ENCODE measurements at regions not wholly inside any gene's neighbourhood (a gene's known extent, or its start where the extent isn't known, plus 50 kb on each side); places are given as distances from the start of the nearest gene placed in this dataset.

DNA sequence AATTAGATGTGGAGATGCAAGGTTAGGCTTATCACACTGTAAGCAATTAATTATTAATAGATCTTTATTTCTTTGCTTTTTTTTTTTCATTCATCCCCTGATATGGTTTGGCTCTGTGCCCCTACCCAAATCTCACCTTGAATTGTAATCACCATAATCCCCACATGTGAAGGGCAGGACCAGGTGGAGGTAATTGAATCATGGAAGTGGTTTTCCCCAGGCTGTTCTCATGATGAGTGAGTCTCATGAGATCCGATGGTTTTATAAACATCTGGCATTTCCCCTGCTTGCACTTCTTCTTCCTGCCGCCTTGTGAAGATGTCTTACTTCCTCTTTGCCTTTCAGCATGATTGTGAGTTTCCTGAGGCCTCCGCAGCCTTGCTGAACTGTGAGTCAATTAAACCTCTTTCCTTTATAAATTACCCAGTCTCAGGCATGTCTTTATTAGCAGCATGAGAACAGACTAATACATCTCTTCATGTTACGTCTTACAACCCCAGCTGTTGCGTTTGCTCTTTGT, 333.8 kb downstream of the CDH26 start:
- DNase-seq: no peak

DNA sequence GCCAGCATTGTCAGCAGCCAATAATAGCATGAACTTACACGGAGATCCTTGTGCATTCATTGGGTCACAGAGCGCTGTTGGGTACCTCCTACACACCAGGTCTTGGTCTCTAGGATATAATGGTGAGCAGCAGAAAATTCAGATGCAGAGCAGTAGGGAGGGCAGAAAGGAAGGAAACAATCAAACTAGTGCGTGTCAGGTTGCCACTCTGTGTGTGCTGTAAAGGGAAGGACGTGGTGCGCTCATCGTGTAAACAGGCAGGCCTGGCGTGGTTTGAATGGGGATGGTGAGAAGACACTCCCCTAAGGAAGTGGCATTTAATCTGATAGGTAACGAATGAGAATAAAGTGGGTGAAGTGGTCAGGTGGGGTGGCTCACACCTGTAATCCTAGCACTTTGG, 336.4 kb downstream of the CDH26 start:
- no peak for DNase-seq

DNA sequence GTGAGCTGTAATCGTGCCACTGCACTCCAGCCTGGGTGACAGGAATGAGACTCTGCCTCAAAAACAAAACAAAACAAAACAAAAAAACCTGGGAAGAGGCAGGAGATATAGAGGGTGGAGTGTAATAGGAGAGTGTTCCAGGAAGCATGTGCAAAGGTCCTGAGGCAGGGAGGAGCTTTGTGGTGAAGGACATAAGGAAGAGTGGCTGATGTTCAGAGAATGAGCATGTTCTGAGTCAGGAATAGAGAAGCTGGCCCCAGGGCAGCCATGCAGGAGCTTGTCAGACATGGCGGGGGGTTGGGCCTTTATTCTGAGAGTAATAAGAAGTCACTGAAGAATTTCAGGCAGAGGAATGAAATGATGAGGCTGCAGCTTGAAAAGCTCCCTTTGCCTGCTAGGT, 337.0 kb downstream of the CDH26 start:
- DNase-seq: no peak

DNA sequence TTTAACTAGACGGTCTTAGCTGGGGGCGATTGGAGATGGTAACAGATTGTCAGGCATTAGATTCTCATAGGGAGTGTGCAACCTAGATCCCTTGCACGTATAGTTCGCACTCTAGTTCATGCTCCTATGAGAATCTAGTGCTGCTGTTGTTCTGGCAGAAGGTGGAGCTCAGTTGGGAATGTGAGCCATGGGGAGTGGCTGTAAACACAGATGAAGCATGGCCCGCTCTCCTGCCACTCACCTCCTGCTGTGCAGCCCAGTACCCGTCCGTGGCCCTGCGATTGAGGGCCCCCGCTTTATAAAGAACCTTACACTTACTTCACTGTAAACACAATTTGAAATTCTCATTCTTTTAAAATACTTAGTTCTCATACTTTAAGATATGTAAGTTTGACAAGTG, 339.4 kb downstream of the CDH26 start:
- DNase-seq: no peak

DNA sequence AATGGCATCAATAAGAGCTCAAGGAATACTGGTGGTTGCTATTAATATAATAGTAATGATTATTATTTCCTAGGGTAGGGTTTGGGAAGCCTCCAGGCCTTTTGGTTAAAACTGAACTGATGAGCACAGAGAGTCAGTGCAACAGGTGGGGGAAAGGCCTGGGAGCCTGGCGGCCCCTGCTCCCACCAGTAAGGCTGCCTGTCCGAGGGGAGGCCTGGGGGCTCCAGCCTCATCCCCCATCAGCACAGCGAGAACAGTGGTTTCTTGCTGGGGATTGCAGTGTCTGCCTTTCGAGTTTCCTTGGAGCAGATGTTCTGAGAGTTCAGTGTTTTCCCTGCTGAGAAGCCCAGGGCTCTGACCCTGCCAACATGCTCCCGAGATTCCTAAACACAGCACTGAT, 340.4 kb downstream of the CDH26 start:
- DNase-seq: no peak

DNA sequence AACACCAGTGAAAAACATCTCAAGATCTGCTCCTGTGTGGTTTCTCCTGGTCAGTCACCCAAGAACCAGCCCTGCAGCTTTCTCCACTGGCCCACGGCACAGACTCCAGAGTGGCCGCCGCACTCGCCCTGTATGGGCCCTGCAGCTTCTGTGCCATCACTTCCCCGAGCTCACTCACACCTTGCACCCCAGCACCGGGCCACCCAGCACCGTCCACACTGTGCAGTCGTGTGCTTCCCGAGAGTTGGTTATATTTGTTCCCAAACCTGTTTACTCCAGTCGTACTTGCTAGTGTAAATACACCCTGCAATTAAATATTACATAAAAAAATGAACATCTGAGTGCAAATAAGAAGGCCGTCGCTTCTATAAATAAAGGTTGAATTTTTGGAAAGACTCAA, 341.7 kb downstream of the CDH26 start:
- no peak for DNase-seq

DNA sequence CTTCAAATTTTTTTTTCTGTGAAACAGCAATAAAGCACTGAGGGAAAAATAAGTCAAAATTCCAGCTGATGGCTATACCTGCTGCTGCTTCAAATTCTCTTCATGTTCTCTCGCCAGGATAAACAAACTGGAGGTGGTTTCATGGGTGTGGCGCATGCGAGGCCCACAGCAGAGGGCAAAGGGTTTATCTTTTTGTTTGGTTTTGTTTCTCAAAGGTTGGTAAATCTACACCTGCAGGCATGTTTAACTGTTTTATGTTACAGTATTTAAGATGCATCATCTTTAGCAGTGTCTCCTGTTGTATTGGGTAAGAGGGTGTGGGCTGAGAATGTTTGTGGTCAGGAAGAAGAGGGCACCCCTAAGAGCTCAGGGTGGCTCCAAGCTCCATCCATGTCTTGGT, 342.2 kb downstream of the CDH26 start:
- no peak for DNase-seq

DNA sequence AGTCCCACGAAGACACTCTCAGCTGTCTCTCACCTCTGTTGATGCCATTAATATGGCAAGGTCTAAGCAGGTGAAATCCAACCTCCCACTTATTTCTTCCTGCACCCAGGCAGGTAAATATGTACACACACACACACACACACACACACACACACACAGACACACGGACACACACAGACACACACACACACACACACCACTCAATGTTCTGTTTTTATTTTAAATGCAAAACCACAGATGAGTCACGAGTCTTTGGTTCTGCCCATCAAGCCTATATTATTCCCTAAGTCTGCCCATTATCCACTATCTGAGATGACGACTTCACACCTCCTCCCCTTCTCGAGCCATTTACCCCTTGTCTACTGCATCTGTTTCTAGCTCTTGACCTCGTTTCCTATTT, 344.7 kb downstream of the CDH26 start:
- DNase-seq: no peak

DNA sequence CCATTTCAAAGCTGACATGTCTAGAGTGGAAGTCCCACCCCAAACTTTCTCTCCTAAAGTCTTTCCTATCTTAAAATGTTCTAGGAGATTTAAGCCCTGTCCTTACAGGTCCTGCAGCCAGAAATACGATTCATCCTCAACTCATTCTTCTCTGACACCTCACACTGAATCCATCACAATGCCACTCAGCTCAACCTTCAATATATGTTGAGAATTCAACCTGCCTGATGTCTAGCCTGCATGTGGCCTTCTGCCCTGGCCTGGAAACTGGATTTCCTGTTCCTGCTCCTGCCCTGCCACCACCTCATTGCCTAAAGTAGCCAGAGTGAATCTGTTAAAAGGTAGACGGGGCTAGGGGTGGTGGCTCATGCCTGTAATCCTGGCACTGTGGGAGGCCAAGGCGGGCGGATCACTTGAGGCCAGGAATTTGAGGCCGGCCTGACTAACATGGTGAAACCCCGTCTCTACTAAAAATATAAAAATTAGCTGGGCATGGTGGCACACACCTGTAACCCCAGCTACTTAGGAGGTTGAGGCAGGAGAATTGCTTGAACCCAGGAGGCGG, 345.9 kb downstream of the CDH26 start:
- no peak for DNase-seq

DNA sequence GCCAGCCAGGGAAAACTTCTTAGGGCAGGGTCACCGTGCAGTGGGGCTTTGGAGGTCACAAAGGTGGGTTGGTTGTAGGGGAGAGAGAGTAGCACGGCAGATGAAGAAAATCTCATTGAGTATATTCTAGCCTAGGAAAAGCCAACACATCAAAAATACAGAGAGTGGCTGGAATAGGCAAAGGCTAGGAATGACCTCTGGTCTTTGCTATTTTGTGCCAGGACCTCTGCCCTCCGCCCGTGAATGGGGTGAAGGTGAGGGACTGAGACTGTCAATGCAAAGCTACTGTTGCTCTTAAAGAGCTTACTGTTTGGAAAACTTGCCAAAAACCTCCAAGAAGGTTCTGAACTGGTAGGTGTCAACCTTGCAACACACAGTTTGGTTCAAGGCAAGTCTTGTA, 346.7 kb downstream of the CDH26 start:
- DNase-seq: no peak

DNA sequence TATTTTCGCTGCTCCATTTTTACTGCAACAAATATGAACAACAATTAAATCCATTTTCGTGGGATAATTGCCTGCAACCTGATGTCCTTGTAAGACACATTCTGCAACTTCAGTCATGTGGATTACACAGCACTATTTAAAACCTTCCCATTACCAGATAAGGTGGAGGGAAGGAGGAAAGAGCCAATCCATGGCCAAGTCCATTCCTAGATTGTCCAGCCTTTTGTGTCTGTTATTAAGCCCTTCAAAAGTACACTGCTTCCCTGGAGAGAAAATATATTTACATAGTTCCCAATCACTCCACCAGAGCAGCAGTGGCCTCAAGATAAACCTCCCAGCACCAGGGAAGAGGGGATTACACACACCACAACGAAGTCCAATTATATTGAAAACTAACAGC, 347.9 kb downstream of the CDH26 start:
- DNase-seq: no peak

DNA sequence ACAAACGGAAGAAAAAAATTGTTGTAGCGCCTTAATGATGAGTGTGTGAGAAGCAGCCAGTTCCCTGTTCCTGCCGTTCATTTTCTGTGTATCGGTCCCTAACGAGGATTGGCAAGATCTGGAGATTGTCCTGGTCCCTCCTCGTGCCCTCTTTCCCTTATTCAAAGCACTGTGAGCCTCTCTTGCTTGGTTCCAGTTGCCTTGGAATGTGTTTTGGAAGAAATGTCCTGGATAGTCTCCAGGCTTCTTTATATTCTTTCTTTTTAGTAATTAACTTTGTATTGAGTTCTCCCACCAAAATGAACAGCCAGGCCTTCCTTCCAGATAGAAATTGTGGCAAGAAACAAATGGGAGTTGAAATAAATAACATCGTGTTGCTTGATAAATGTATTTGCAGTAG, 348.3 kb downstream of the CDH26 start:
- no peak for DNase-seq

DNA sequence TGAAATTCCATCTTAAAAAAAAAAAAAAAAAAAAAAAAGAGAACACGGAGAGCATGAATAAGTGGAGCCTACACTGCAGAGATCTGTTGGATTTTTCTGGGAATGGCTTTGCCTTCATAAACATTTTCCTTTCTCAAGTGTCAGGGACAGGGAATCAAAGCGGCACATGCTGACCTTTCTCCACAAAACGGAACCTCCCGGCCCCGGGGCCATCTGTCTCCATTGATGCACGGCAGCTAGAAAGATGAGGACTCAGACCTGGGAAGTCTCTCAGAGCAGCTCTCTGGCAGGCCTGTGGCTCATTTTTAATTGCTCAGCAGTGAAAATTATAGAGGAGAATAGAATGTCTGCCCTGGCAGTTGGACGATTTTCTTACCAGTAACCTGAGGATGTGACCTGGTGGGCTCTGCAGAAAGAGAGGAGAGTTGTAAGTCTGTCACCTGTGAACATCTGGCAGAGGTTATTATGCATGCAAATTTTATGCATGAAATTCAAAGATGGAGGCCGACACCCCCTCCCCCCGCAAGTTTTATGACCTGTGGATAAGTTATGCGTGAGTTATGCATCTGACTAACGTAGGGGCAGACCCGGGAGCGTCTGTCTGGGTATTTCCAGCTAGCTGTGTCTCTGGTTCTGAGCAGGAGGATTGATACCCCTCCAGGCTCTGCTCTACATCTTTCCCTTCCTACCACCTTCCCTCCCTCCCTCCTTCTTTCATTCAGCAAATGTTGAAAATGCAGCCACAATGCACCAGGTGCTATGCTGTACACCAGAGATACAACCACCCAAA, 352.5 kb downstream of the CDH26 start:
- no peak for DNase-seq

DNA sequence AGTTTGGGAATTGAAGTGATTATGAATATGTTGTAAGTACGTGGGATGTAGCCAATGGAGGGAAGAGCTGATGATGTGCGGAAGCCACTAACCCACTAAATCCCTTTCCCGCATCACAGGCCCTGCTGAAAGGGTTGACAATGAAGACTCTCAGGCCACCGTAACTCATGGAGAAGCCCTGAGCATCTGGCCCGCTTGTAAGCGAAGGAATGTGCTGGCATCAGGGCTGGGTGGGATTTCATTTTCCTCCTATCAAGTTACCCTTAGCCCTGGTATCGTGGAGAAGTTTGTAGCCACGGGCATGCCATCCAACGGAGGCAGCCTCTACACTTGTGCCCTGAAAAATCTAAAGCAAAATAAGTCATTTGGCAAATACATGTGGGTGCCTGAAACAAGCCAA, 355.0 kb downstream of the CDH26 start:
- DNase-seq: no peak

DNA sequence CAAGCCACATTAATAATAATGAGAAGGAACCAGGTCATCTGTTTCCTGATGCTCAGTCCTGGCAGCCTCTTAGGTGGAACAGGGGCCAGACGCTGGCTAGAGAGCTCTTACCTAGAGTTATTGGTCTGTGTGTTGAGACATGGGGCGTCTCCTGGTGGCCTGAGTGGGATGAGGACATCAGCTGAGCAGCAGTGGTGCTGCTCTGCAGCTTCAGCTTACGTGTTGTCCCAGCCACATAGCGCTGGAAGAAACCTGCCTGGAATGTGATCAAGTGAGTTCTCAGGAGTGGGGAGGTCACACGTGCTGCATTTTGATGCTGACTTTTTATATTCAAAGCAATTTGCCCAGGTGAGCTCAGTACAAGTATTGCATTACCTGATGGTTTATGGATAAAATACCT, 355.4 kb downstream of the CDH26 start:
- DNase-seq: no peak

DNA sequence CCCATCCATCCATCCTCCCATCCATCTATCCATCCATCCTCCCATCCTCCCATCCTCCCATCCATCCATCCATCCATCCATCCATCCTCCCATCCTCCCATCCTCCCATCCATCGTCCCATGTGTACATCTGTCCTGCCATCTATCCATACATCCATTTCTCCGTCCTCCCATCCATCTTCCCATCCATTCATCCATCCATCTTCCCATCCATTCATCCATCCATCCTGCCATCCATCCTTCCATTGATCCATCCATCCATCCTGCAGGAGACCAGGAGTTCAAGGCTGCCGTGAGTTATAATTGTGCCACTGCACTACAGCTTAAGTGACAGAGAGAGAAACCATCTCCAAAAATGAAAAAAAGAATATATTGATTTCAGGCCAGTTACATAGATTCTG, 356.5 kb downstream of the CDH26 start:
- no peak for DNase-seq

DNA sequence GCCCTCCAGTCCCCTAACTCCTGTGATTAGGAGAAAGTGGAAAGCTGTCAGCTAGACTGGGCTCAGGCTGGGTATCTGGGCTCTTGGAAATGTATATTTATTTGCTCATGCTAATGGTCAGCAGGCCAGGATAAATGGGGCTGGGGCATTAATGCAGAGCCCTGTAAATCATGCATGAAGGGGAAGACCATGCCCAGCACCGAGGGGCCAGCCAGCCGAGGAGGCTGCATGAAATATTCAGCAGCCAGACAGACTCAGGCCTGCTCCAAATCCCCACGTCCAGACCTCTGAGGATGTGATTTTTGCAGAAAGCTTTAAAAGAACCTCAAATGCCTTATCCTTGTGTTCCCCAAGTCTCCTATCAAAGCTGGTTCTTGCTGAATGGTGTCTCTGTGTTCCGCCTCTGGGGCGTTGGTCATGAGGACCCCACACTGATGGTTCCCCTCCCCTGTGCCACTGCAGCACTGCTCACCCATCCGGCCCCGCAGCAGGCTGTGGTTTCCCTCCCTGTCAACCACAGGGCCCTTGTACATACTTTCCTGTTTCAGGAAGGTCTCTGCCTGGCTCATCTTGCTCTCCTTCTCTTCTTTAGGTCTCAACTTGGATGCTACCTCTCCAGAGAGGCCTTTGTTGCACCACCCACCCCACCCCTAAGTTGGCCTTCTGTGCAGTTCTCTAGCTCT, 358.4 kb downstream of the CDH26 start:
- DNase-seq: no peak

DNA sequence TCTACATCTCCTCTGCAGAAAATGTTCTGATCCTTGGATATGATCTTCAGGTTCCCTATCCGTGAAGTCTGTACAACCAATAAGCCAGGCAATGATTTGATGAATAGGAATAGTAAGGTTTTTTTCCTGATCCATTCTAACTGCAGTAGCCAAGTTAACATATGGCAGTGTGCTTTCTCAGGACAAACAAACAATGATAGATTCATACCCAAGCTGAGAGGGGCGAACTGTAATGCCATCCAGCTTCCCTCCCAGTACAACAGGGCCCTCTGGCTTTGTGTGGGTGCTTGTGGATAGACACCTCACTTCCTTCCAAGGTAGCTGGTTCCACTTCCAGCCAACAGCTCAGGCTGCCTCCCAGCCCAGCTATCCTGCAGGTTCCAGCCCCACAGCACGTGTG, 359.2 kb downstream of the CDH26 start:
- no peak for DNase-seq

DNA sequence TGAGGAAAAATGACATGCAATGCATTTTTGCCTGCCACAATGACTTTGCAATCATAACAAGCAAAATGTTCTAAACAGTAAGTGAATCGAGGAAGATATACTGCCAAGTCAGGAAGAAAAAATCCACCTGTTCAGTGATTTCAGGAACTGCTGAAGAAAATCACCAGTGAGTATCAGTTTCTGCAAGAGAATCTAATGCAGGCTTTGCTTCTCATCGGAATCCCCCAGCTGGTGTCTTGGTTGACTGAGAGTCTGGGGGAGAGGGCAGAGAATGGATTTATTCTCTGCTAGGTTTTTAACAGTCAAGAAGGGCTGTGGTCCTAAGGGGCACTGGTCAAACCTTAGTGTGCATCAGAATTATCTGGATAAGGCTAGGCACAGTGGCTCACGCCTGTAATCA, 363.4 kb downstream of the CDH26 start:
- no peak for DNase-seq

DNA sequence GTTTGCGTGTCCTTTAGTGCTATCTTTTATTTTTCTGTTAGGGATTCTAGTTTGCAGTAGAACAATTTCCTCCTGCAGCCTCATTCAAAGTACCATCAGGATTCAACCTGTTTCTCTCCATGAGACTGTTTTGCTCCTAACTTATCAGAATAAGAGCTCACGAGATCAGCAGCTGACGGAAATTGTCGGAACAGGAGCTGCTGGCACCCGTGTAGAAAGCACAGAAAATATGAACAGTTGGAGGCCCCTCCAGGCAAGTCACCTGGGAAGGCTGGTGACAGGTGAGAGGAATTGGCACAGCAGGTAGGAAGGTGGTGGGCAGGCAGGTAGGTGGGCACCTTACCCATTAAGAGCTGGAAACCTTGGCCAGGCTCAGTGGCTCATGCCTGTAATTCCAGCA, 368.6 kb downstream of the CDH26 start:
- no peak for DNase-seq

DNA sequence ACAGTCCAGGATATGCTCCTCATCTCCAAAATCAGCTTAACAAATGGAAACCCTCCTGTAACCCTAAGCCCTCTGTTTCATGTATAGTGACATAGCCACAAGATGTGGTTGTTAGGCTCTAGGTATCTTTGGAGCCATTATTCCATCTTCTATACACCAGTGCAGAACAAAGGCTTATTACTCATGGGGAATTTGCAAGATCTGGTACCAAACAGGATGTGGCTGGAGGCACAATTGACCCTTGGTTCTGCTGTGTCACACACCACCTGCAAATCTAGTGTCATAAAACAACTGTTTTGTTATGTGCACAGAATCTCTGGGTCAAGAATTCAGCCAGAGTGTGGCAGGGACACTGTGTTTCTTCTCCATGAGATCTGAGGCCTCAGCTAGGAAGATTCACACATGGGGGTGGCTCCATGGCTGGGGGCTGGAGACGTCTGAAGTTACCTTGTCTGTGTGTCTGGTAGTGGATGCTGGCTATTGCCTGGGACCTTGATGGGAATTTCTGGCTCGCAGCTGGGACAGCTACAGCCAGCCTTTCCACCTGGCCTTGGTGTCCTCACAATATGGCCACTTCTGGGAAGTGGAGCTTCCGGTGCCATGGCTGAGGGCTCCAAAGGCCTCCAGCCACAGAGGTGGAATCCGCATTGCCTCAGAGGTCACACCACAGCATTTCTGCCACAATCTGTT, 369.9 kb downstream of the CDH26 start:
- no peak for DNase-seq

DNA sequence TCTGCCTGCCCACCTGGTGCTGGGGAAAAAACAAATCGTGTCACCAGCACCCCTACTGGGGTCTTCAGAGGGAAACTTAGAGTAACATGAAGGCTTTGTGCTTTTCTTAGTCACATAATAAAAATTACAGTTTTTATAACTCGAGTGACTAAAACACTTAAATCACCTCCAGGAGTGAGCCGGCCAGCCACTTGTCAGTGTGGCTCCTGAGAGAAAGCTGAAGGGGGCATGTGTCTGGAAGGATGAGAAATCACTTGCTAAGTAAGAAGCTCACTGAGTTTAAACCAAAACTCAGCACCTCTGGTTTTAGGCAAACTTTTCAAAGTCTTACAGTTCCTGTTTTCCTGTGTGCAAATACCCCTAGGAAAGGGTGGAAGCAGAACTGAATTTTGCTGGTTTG, 372.2 kb downstream of the CDH26 start:
- DNase-seq: no peak

DNA sequence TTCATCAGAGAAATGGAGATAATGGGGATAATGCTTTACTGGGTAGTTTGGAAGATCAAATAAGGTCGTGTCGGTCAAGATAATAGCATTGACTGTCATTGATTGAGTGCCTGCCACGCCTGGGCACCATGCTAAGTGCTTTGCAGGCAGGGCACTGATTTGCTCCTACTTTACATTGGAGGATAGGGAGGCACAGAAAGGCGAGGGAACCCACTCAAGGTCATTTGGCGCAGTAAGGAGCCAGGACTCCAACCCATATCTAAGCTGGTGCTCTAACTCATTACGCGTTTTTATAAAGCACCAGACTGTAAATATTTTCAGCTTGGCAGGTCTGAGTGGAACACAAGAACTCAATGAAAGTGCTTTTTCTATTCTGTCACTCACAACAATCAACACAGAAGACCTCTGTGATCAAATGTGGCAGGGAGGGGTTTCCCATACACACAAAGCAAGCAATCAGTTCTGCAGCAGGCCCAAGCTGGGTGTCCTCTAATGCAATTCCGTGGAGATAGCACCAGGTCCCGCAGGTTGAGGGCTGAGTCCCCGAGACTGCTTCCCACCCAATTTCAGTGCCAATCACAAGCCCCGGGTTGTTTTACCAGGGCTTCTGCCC, 373.6 kb downstream of the CDH26 start:
- DNase-seq: no peak
